Mucosa of descending colon (tissue), 3 donors: ENCODE measurements at regions not wholly inside any gene's neighbourhood (a gene's known extent, or its start where the extent isn't known, plus 50 kb on each side); places are given as distances from the start of the nearest gene placed in this dataset.

Experiments
- ATAC-seq: fragments of 200-7000 bp; cut with Tn5 transposase; one replicate; pipeline ENCODE4 v1.9.1; 2020; ENCODE audit warnings: mild to moderate bottlenecking, moderate library complexity
- DNase-seq, 3 donors: peaks; one replicate each; pipeline ENCODE4 v3.0.0-alpha.2; 2020
- H3K36me3 ChIP-seq: fragments of 200-600 bp; one replicate; pipeline ENCODE4 v1.8.0; 2021; ENCODE audit warnings: low read depth, mild to moderate bottlenecking
- H3K4me1 ChIP-seq: fragments of 200-600 bp; one replicate; pipeline ENCODE4 v1.8.0; 2021; ENCODE audit warnings: low read depth, mild to moderate bottlenecking
- H3K4me3 ChIP-seq: fragments of 200-600 bp; one replicate; pipeline ENCODE4 v1.8.0; 2021; ENCODE audit warnings: mild to moderate bottlenecking
- H3K9me3 ChIP-seq: fragments of 200-600 bp; one replicate; pipeline ENCODE4 v1.8.0; 2021; ENCODE audit warnings: mild to moderate bottlenecking
- intact Hi-C, 2 donors: fragments of 100-400 bp; cut with DNase I in 1 of 2; cut with micrococcal nuclease in 1 of 2; formaldehyde crosslinking; loops; one replicate each; pipeline versions ENCODE4 v1.11.0 to v1.11.1; 2022; cut with DNase I, micrococcal nuclease
- TF ChIP-seq, protein P1 (sequence below): fragments of 200-600 bp; IDR thresholded peaks from one replicate; pipeline ENCODE4 v1.8.0; 2022; ENCODE audit warnings: antibody characterized with exemption, mild to moderate bottlenecking
- donor health status: DM: no; HTN: no; CAD: no; lungs with moderate emphysema.
- donor health status: DM: no; HTN: no; CAD: no.
- donor health status: DM: no; HTN: yes; CAD: no.

DNA sequence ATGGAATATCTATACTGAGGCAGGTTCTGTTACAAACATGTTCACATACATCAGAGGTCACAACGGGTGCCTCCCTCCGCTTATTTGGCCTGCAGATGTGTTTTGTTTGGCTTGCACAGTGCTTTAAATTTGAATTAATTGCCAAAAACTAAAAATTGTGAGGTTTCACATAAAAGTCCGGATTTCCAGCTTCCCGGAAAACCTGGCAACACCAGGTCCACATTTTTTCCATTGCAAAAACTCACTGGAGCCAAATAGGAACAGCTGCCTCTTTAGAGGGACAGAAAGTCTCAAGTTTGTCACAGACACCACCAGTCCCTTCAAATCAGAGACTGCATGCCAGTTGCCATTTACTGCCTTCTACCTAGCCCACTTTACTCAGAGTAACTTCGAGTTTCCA lies 205.9 kb upstream of the MDFIC2 start:
- DNase-seq (no peak), ATAC-seq (no peak)
- Histone ChIP-seq H3K36me3 (no peaks in the 10 kb centered on the region), H3K9me3 (no peaks in the 10 kb centered on the region), H3K4me1 (no peaks in the 10 kb centered on the region), H3K4me3 (no peak overlapping the region)
- TF ChIP-seq, protein P1, sequence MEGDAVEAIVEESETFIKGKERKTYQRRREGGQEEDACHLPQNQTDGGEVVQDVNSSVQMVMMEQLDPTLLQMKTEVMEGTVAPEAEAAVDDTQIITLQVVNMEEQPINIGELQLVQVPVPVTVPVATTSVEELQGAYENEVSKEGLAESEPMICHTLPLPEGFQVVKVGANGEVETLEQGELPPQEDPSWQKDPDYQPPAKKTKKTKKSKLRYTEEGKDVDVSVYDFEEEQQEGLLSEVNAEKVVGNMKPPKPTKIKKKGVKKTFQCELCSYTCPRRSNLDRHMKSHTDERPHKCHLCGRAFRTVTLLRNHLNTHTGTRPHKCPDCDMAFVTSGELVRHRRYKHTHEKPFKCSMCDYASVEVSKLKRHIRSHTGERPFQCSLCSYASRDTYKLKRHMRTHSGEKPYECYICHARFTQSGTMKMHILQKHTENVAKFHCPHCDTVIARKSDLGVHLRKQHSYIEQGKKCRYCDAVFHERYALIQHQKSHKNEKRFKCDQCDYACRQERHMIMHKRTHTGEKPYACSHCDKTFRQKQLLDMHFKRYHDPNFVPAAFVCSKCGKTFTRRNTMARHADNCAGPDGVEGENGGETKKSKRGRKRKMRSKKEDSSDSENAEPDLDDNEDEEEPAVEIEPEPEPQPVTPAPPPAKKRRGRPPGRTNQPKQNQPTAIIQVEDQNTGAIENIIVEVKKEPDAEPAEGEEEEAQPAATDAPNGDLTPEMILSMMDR = no peak
- intact Hi-C loops = no loop called here

DNA sequence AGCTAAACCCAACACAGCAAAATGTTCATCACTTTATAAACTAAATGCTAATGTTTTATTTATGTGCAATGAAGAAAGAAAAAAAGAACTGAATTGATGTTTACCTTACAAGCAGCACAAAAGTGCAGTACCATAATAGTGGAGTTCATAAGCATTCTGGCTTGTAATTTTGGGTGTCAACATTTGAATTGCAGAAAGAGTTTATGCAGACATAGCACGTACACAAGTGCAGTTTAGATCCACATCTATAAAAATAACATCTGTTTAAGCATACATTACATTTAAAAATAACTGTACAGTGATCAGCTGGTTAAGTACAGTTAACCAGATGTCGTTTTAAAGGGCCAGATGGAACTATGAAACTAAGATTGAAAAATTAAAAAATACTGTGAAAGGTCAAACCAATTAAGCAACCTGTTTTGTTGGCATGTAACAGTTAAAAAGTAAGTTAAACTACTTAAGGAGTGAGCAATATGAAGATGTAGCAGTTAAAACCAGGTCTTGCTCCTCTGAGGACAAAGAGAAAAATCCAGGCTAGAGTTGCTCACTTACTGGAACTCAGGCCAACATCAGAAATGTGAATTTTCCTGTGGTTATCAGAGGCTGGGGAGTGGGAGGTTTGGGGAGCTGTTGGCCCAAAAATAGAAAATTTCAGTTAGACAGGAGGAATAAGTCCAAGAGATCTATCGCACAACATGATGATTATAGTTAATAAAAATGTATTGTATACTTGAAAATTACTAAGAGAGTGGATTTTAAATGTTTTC lies 204.9 kb upstream of the MDFIC2 start:
- DNase-seq = no peak
- Histone ChIP-seq H3K4me3 (no peak overlapping the region), H3K4me1 (no peaks in the 10 kb centered on the region), H3K36me3 (no peaks in the 10 kb centered on the region), H3K9me3 (no peaks in the 10 kb centered on the region)
- no peak for ATAC-seq
- TF ChIP-seq, protein P1 = no peak
- intact Hi-C loops = no loop called here

DNA sequence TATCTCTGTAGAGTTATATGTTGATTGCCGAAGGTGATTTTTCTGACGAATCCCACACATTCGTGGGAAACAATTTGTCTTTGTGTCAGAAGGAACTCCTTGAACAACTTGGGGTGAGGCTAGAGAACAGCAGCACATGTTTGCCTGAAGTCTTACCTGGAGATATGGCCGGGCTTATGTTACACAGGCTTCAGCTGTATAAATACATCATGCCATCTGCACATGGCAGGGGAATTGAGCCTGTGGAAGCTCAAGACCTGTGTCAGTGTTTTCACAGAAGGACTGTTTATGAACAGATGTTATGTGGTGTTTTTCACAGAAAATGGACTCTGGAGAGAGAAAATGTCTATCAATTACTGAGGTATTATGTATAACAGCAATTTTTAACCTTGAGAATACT lies 203.6 kb upstream of the MDFIC2 start:
- no peak for DNase-seq
- Histone ChIP-seq H3K4me1 (no peaks in the 10 kb centered on the region), H3K36me3 (no peaks in the 10 kb centered on the region), H3K9me3 (no peaks in the 10 kb centered on the region), H3K4me3 (no peak overlapping the region)
- TF ChIP-seq, protein P1 = no peak
- ATAC-seq = no peak
- intact Hi-C loops = no loop called here

DNA sequence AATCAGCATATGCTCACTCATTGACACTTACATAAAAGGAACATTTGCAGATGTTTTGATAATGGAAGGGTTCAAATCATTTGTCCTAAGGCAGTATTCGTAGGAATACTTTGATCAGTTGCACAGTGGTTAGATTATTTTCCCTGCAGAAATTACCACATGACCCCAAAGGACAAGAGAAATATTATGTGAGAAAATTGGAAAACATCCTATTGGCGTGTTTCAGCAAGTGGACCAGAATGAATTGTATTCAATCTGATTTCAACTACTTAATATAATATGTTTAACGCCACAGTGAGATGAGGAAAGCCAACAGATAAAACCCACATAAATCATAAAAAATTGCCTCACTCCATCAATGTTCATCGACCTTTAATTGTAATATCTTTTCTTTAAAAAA lies 195.0 kb upstream of the MDFIC2 start:
- no peaks in the 10 kb centered on the region for H3K36me3 ChIP-seq
- TF ChIP-seq, protein P1 = no peak
- intact Hi-C loops = no loop called here
- no peak overlapping the region for H3K4me3 ChIP-seq
- ATAC-seq = no peak
- no peaks in the 10 kb centered on the region for H3K9me3 ChIP-seq
- no peak for DNase-seq
- H3K4me1 ChIP-seq = no peaks in the 10 kb centered on the region

DNA sequence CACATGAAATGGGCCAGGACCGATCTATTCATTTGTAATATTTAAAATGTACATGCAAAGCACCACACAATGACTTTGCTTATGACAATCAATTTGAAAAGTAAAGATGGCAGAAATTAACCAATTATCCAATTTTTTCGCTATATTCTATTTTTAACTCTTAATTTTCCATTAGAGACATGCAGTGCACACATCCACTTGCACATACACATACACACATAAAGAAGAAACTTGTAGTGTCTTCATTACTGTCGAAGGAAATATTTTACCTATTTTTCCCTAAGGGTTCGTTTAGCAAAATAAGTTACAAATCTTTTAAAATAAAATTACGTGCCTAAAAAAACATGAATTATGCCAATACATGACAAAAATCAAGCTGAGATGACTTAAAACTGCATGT lies 194.3 kb upstream of the MDFIC2 start:
- ATAC-seq (no peak), DNase-seq (no peak)
- no peaks in the 10 kb centered on the region for H3K4me1 ChIP-seq
- H3K36me3 ChIP-seq = no peaks in the 10 kb centered on the region
- intact Hi-C loops = no loop called here
- TF ChIP-seq, protein P1 = no peak
- H3K9me3 ChIP-seq = no peaks in the 10 kb centered on the region
- no peak overlapping the region for H3K4me3 ChIP-seq

DNA sequence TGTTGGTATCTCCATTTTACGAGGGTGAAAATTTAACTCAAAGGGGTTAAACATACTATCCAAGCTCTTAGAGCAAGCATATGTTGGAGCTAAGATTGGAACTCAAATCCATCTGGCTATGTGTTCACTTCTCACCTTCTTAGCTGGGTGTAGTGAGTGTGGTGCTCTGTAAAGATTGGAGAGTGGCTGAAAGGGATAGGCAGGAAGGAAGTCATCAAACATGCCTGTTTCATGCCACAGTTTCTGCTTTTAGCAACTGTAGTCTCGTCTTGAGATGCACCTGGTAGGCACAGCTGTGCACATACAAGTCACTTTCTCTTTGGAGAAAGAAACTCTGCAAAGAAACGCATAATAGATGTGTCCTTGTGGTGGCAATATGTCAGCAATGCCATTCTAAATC lies 189.1 kb upstream of the MDFIC2 start:
- DNase-seq (no peak), ATAC-seq (no peak)
- TF ChIP-seq, protein P1 = no peak
- no peaks in the 10 kb centered on the region for H3K9me3 ChIP-seq
- H3K4me3 ChIP-seq = no peak overlapping the region
- no peaks in the 10 kb centered on the region for H3K36me3 ChIP-seq
- intact Hi-C loops = no loop called here
- H3K4me1 ChIP-seq = no peaks in the 10 kb centered on the region
